ENCODE measurements at regions not wholly inside any gene's neighbourhood (a gene's known extent, or its start where the extent isn't known, plus 50 kb on each side); places are given as distances from the start of the nearest gene placed in this dataset.

DNA sequence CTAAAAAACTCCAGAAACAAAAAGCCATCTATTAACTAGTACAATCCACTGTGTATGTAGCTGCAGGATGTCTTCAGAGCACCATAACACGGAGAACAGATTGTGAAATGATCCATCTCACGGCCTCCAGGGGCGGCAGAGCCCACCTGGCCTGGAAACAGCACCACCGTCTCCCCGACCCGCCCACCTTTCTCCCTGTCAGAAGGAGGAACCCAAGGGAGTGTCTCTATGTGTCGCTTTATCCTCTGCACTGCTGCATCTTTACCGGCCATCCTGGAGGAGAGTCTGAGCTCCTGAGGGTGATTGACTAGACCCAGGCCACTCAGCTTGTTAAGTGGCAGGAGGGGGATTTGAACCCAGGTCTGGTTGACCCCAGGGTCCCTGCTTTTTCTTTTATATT is 405.0 kb downstream of the MATN1 start:
- H3K27me3 ChIP-seq (ENCODE audit: control insufficient read depth in 2 of 2, insufficient read depth in 2 of 2, low read length in 2 of 2) = peaks cover 0 to 3% of the 10 kb centered on the region in 2 donors
- no peaks in the 10 kb centered on the region for H3K36me3 ChIP-seq (ENCODE audit: control insufficient read depth in 2 of 2, insufficient read depth in 2 of 2, low read length in 2 of 2)
- no peaks in the 10 kb centered on the region for H3K4me1 ChIP-seq (ENCODE audit: control insufficient read depth in 2 of 2, insufficient read depth in 2 of 2, low read length in 2 of 2)
- H3K4me3 ChIP-seq (ENCODE audit: low read length in 2 of 2) = no peak overlapping the region
- H3K27ac ChIP-seq (ENCODE audit: low read depth in 2 of 2, low read length in 2 of 2) = no peak overlapping the region
- no peak overlapping the region for H3K9ac ChIP-seq (ENCODE audit: low read depth in 1 of 2, low read length in 2 of 2)
- H3K9me3 ChIP-seq (ENCODE audit: control insufficient read depth in 2 of 2, low read length in 2 of 2) = no peaks in the 10 kb centered on the region

DNA sequence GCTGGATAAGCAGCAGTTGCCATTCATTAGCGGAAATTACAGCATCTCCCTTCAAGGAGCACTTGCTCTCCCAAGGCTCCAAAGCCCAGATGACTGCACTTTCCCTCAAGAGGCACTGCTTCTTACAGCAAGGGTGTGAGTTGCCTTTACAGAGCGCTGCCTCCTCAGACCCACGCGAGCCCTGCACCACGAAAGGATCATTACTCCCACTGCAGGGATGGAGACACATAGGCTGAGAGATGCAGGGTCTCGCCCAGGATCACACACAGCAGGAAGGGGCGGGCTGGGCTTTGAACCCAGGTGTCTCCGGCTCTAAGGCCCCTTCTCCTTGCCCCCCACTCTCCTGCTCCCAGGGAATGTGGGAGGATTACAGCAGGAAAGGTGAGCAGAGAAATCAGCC is 405.5 kb downstream of the MATN1 start:
- Histone ChIP-seq H3K9me3 (ENCODE audit: control insufficient read depth in 2 of 2, low read length in 2 of 2) (no peaks in the 10 kb centered on the region), H3K4me1 (ENCODE audit: control insufficient read depth in 2 of 2, insufficient read depth in 2 of 2, low read length in 2 of 2) (no peaks in the 10 kb centered on the region), H3K4me3 (ENCODE audit: low read length in 2 of 2) (no peak overlapping the region), H3K27ac (ENCODE audit: low read depth in 2 of 2, low read length in 2 of 2) (no peak overlapping the region), H3K36me3 (ENCODE audit: control insufficient read depth in 2 of 2, insufficient read depth in 2 of 2, low read length in 2 of 2) (no peaks in the 10 kb centered on the region), H3K27me3 (ENCODE audit: control insufficient read depth in 2 of 2, insufficient read depth in 2 of 2, low read length in 2 of 2) (peaks cover 0 to 3% of the 10 kb centered on the region in 2 donors), H3K9ac (ENCODE audit: low read depth in 1 of 2, low read length in 2 of 2) (no peak overlapping the region)

DNA sequence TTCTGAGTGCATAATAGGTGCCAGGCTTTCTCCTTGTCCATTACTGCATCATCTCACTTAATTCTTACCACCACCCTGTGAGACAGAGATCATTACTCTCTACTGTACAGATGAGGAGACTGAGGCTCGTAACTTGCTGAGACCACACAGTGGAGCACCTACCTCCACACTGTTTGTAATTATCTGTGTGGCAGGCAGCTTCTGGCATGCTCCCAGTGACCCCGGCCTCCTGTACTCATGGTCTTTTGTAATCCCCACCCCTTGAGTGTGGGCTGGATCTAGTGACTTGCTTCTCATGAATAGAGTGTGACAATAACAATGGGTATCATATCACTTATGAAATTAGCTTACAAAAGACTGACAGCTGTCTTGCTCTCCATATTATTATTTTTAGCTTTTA is 407.3 kb downstream of the MATN1 start:
- no peaks in the 10 kb centered on the region for H3K9me3 ChIP-seq (ENCODE audit: control insufficient read depth in 2 of 2, low read length in 2 of 2)
- no peaks in the 10 kb centered on the region for H3K4me1 ChIP-seq (ENCODE audit: control insufficient read depth in 2 of 2, insufficient read depth in 2 of 2, low read length in 2 of 2)
- H3K4me3 ChIP-seq (ENCODE audit: low read length in 2 of 2) = no peak overlapping the region
- peaks cover 0 to 3% of the 10 kb centered on the region in 2 donors for H3K27me3 ChIP-seq (ENCODE audit: control insufficient read depth in 2 of 2, insufficient read depth in 2 of 2, low read length in 2 of 2)
- H3K9ac ChIP-seq (ENCODE audit: low read depth in 1 of 2, low read length in 2 of 2) = no peak overlapping the region
- no peaks in the 10 kb centered on the region for H3K36me3 ChIP-seq (ENCODE audit: control insufficient read depth in 2 of 2, insufficient read depth in 2 of 2, low read length in 2 of 2)
- no peak overlapping the region for H3K27ac ChIP-seq (ENCODE audit: low read depth in 2 of 2, low read length in 2 of 2)

DNA sequence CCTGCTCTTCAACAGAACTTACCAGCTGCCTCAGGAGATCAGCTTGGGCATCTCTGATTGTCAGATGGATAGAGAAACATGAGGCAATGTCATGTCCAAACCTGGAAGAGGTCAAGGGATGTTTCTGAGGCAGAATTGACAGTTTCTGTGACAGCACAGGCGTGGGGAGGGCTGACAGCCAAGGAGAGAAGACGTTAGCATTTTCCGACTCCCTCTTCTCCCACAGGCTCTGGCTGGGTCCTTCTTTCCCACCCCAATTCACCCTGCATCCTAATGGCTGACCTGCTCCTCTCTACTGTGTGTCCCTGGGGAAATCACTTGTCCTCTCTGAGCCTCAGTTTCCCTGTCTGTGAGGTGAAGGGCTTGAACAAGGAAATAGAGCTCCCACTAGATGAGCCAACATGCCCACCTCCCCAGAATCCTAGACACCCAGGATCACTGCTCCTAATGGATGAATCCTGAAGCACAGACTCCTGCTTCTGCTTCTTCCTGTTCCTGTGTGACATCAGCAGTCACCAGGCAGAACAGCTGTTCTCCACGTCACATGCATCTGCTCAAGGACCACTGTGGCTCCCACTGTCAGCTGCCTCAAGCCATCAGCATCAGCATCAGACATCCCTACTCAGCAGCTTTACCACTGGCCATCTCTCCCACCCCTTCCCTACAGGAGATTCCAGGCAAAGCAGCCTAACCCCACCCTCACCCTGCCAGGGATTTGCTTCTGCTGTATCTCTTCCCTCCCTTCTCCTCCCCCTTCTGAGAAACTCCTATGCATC is 408.0 kb downstream of the MATN1 start:
- Histone ChIP-seq H3K27ac (ENCODE audit: low read depth in 2 of 2, low read length in 2 of 2) (no peak overlapping the region), H3K9me3 (ENCODE audit: control insufficient read depth in 2 of 2, low read length in 2 of 2) (no peaks in the 10 kb centered on the region), H3K36me3 (ENCODE audit: control insufficient read depth in 2 of 2, insufficient read depth in 2 of 2, low read length in 2 of 2) (no peaks in the 10 kb centered on the region), H3K9ac (ENCODE audit: low read depth in 1 of 2, low read length in 2 of 2) (no peak overlapping the region), H3K27me3 (ENCODE audit: control insufficient read depth in 2 of 2, insufficient read depth in 2 of 2, low read length in 2 of 2) (peaks cover 0 to 3% of the 10 kb centered on the region in 2 donors), H3K4me1 (ENCODE audit: control insufficient read depth in 2 of 2, insufficient read depth in 2 of 2, low read length in 2 of 2) (no peaks in the 10 kb centered on the region), H3K4me3 (ENCODE audit: low read length in 2 of 2) (no peak overlapping the region)

DNA sequence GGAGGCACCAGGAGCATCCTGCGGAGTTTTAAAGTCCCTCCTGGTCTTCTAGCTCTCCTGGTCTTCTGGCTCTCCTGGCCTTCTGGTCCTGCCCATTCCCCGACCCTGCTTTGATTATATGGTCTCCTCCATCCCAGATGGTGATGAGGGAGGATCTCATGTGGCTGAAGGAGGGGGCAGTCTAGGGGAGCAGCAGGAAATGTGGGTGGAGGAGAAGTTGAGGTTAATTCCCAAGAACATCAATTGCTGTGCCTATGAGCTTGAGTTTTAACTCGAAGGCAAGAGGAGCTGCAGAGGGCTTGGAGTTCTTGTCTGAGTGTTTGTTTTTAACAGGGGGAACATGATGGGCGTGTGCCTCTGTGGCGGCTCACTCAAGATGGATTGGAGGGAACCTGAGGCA is 408.8 kb downstream of the MATN1 start:
- no peaks in the 10 kb centered on the region for H3K36me3 ChIP-seq (ENCODE audit: control insufficient read depth in 2 of 2, insufficient read depth in 2 of 2, low read length in 2 of 2)
- no peaks in the 10 kb centered on the region for H3K4me1 ChIP-seq (ENCODE audit: control insufficient read depth in 2 of 2, insufficient read depth in 2 of 2, low read length in 2 of 2)
- H3K27me3 ChIP-seq (ENCODE audit: control insufficient read depth in 2 of 2, insufficient read depth in 2 of 2, low read length in 2 of 2) = peaks cover 0 to 3% of the 10 kb centered on the region in 2 donors
- H3K4me3 ChIP-seq (ENCODE audit: low read length in 2 of 2) = no peak overlapping the region
- no peak overlapping the region for H3K27ac ChIP-seq (ENCODE audit: low read depth in 2 of 2, low read length in 2 of 2)
- H3K9ac ChIP-seq (ENCODE audit: low read depth in 1 of 2, low read length in 2 of 2) = no peak overlapping the region
- no peaks in the 10 kb centered on the region for H3K9me3 ChIP-seq (ENCODE audit: control insufficient read depth in 2 of 2, low read length in 2 of 2)

DNA sequence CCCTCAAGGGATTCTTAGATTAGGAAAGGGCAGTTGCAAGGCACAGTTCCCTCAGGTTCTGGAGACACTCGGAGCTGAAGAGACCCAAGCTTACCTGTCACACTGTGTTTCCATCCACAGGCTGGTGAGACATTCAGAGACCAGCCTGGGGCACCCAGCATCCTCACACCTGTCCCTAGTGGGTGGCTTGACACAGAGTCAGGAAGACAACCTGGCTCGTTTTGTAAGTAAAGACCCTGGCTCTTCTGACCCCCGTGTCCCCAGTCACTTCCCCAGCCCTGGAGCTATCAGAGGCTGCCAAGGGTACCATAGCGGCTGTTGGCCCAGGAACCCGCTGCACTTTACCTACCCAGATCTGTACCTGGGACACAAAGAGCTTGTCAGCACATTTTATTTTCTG is 409.8 kb downstream of the MATN1 start:
- Histone ChIP-seq H3K9ac (ENCODE audit: low read depth in 1 of 2, low read length in 2 of 2) (no peak overlapping the region), H3K4me3 (ENCODE audit: low read length in 2 of 2) (no peak overlapping the region), H3K27ac (ENCODE audit: low read depth in 2 of 2, low read length in 2 of 2) (no peak overlapping the region), H3K4me1 (ENCODE audit: control insufficient read depth in 2 of 2, insufficient read depth in 2 of 2, low read length in 2 of 2) (no peaks in the 10 kb centered on the region), H3K27me3 (ENCODE audit: control insufficient read depth in 2 of 2, insufficient read depth in 2 of 2, low read length in 2 of 2) (peaks cover 0 to 3% of the 10 kb centered on the region in 2 donors), H3K9me3 (ENCODE audit: control insufficient read depth in 2 of 2, low read length in 2 of 2) (no peaks in the 10 kb centered on the region), H3K36me3 (ENCODE audit: control insufficient read depth in 2 of 2, insufficient read depth in 2 of 2, low read length in 2 of 2) (no peaks in the 10 kb centered on the region)

DNA sequence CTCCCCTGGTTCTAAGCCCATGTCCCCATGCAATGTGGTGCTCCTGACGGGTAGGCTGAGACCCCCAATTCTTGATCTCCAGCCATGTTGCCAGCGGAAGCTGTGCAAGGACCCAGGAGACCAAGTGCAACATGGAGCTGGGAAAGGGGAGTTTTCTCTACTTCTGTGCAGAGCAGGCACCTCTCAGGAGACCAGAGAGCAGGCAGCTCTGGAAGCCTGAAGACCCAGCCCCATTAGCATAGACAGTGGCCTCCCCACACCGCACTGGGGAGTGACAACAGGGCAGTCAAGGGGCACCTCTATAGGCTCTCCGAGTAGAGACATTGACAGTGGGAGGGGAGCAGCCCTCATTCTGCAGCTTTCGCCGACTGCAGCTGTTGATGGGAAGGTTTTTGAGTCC is 410.2 kb downstream of the MATN1 start:
- H3K4me1 ChIP-seq (ENCODE audit: control insufficient read depth in 2 of 2, insufficient read depth in 2 of 2, low read length in 2 of 2) = no peaks in the 10 kb centered on the region
- H3K4me3 ChIP-seq (ENCODE audit: low read length in 2 of 2) = no peak overlapping the region
- H3K27me3 ChIP-seq (ENCODE audit: control insufficient read depth in 2 of 2, insufficient read depth in 2 of 2, low read length in 2 of 2) = peaks cover under 1 to 3% of the 10 kb centered on the region in 2 donors
- H3K27ac ChIP-seq (ENCODE audit: low read depth in 2 of 2, low read length in 2 of 2) = no peak overlapping the region
- H3K36me3 ChIP-seq (ENCODE audit: control insufficient read depth in 2 of 2, insufficient read depth in 2 of 2, low read length in 2 of 2) = no peaks in the 10 kb centered on the region
- H3K9me3 ChIP-seq (ENCODE audit: control insufficient read depth in 2 of 2, low read length in 2 of 2) = no peaks in the 10 kb centered on the region
- no peak overlapping the region for H3K9ac ChIP-seq (ENCODE audit: low read depth in 1 of 2, low read length in 2 of 2)

DNA sequence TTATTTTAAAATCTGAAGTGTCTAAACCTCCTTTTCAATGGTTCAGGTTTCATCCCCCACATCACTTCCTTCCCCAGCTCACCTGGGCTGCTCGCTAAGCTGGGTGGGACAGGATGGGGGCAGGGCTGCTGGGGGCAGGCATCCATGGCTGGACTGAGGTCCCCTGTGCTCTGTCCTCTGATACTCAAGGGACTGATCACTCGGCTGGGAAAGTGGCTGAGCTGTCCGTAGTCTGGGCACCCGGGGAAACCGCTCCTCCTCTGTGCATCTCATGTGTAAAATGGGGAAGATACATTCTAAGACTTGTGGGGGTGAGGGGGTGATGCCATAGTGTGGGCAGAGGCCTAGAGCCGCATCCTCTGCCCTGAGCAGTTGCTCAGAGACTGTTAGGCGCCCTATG is 411.2 kb downstream of the MATN1 start:
- H3K27ac ChIP-seq (ENCODE audit: low read depth in 2 of 2, low read length in 2 of 2) = no peak overlapping the region
- H3K4me1 ChIP-seq (ENCODE audit: control insufficient read depth in 2 of 2, insufficient read depth in 2 of 2, low read length in 2 of 2) = no peaks in the 10 kb centered on the region
- H3K36me3 ChIP-seq (ENCODE audit: control insufficient read depth in 2 of 2, insufficient read depth in 2 of 2, low read length in 2 of 2) = no peaks in the 10 kb centered on the region
- H3K27me3 ChIP-seq (ENCODE audit: control insufficient read depth in 2 of 2, insufficient read depth in 2 of 2, low read length in 2 of 2) = peaks cover 3% of the 10 kb centered on the region in 2 donors
- no peak overlapping the region for H3K9ac ChIP-seq (ENCODE audit: low read depth in 1 of 2, low read length in 2 of 2)
- no peaks in the 10 kb centered on the region for H3K9me3 ChIP-seq (ENCODE audit: control insufficient read depth in 2 of 2, low read length in 2 of 2)
- H3K4me3 ChIP-seq (ENCODE audit: low read length in 2 of 2) = no peak overlapping the region

DNA sequence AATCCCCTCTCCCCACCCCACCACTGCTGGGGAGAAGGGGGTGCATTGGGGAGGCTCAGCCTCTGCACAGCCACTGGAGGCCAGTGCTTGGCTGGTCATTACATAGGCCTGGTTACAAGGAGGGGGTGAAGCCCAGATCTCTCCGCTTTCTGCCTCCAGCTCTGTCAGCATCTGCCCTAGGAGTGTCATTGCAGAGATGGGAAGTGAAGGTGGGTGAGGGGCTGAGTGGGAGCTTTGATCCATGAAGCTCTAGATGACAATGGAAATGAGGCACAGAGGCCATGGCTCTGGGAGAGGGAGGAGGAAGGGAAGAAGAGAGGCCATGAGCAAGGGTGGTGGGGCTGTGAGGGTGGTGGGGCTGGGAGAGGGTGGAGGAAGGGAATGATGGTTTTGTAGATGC is 411.6 kb downstream of the MATN1 start:
- no peak overlapping the region for H3K4me3 ChIP-seq (ENCODE audit: low read length in 2 of 2)
- H3K9me3 ChIP-seq (ENCODE audit: control insufficient read depth in 2 of 2, low read length in 2 of 2) = no peaks in the 10 kb centered on the region
- no peak overlapping the region for H3K27ac ChIP-seq (ENCODE audit: low read depth in 2 of 2, low read length in 2 of 2)
- H3K27me3 ChIP-seq (ENCODE audit: control insufficient read depth in 2 of 2, insufficient read depth in 2 of 2, low read length in 2 of 2) = peaks cover 3% of the 10 kb centered on the region in 2 donors
- H3K9ac ChIP-seq (ENCODE audit: low read depth in 1 of 2, low read length in 2 of 2) = no peak overlapping the region
- no peaks in the 10 kb centered on the region for H3K4me1 ChIP-seq (ENCODE audit: control insufficient read depth in 2 of 2, insufficient read depth in 2 of 2, low read length in 2 of 2)
- no peaks in the 10 kb centered on the region for H3K36me3 ChIP-seq (ENCODE audit: control insufficient read depth in 2 of 2, insufficient read depth in 2 of 2, low read length in 2 of 2)

DNA sequence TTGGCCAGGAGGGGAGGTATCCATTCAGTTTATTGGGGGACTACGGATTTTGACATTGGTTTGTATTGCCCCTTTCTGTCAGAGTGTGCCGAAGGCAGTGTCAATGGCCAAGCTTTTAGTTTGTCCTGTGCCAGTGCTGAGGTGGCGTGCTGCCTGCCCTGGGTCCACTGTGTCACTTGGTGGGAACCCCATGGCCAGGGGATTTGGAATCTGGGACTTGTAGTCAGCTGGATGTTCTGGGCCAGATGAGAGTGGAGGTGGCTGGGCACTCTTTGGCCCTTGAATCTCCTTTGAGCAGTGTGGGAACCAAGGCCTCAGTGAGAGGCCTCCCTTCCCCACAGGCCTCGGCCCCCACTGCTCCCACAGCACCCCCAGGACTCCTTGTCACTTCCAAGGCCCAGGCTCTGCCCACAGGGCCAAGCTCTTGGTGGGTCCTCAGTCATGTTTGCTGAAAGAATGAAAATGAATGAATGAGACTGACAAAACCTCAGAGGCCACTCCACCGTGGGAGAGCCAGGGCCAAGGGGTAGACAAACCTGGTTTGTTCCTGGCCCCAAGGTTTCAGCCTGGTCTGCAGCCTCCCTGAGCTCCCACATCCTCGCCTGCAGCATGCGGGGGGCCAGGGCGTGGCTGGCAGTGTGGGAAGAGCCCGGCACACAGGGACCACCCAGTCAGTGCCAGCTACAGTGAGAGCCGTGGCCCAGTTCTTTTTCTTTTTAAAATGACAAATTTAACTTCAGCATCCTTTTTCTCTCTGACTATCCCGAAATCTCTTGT is 412.2 kb downstream of the MATN1 start:
- no peaks in the 10 kb centered on the region for H3K9me3 ChIP-seq (ENCODE audit: control insufficient read depth in 2 of 2, low read length in 2 of 2)
- H3K36me3 ChIP-seq (ENCODE audit: control insufficient read depth in 2 of 2, insufficient read depth in 2 of 2, low read length in 2 of 2) = no peaks in the 10 kb centered on the region
- H3K9ac ChIP-seq (ENCODE audit: low read depth in 1 of 2, low read length in 2 of 2) = no peak overlapping the region
- H3K27ac ChIP-seq (ENCODE audit: low read depth in 2 of 2, low read length in 2 of 2) = no peak overlapping the region
- H3K4me3 ChIP-seq (ENCODE audit: low read length in 2 of 2) = no peak overlapping the region
- H3K4me1 ChIP-seq (ENCODE audit: control insufficient read depth in 2 of 2, insufficient read depth in 2 of 2, low read length in 2 of 2) = no peaks in the 10 kb centered on the region
- peaks cover 3% of the 10 kb centered on the region in 2 donors for H3K27me3 ChIP-seq (ENCODE audit: control insufficient read depth in 2 of 2, insufficient read depth in 2 of 2, low read length in 2 of 2)

Data from mucosa of rectum (tissue), 2 donors.